GM18868 (cell line): ENCODE measurements at regions not wholly inside any gene's neighbourhood (a gene's known extent, or its start where the extent isn't known, plus 50 kb on each side); places are given as distances from the start of the nearest gene placed in this dataset.
A peak's percentile ranks its signal among the peaks of the same experiment; 100 is the strongest.

ENCODE experiments used
- ATAC-seq: cut with Tn5 transposase; IDR thresholded peaks from one replicate; pipeline ENCODE4 v1.9.1; 2021; ENCODE audit warnings: mild to moderate bottlenecking, moderate library complexity; ENCODE audit not compliant: unreplicated experiment

- no peak for ATAC-seq
These were observed 704.1 kb downstream of the PRELID2 start for GRCh38 chr5:145130996-145131395.

- ATAC-seq, result no peak
These were observed 705.3 kb downstream of the PRELID2 start for GRCh38 chr5:145129797-145130196.

- no peak for ATAC-seq
These were observed 710.3 kb downstream of the PRELID2 start for GRCh38 chr5:145124806-145125205.

GRCh38 chr5:145118611-145119010 is 716.5 kb downstream of the PRELID2 start:
- ATAC-seq, result no peak

- ATAC-seq, result no peak
These were observed 717.0 kb downstream of the PRELID2 start for GRCh38 chr5:145118127-145118526.

GRCh38 chr5:145117285-145117684 is 717.9 kb downstream of the PRELID2 start:
- ATAC-seq, result no peak

GRCh38 chr5:145111420-145111819 is 723.7 kb downstream of the PRELID2 start:
- ATAC-seq, result no peak

GRCh38 chr5:145110834-145111233 is 724.3 kb downstream of the PRELID2 start:
- ATAC-seq, result no peak

GRCh38 chr5:145110181-145110580 is 725.0 kb downstream of the PRELID2 start:
- no peak for ATAC-seq

- ATAC-seq, result no peak
These were observed 729.8 kb downstream of the PRELID2 start for GRCh38 chr5:145105384-145105783.

- no peak for ATAC-seq
These were observed 731.0 kb downstream of the PRELID2 start for GRCh38 chr5:145104106-145104505.

- ATAC-seq, result no peak
These were observed 733.9 kb downstream of the PRELID2 start for GRCh38 chr5:145101246-145101645.

GRCh38 chr5:145090115-145090514 is 745.0 kb downstream of the PRELID2 start:
- ATAC-seq, result no peak

- ATAC-seq, result no peak
These were observed 750.3 kb downstream of the PRELID2 start for GRCh38 chr5:145084834-145085233.

- no peak for ATAC-seq
These were observed 758.1 kb downstream of the PRELID2 start for GRCh38 chr5:145077028-145077427.

GRCh38 chr5:145076040-145076439 is 759.1 kb downstream of the PRELID2 start:
- ATAC-seq, result no peak

GRCh38 chr5:145072889-145073288 is 762.3 kb downstream of the PRELID2 start:
- ATAC-seq, result no peak

- no peak for ATAC-seq
These were observed 766.4 kb downstream of the PRELID2 start for GRCh38 chr5:145068721-145069120.

- no peak for ATAC-seq
These were observed 772.7 kb downstream of the PRELID2 start for GRCh38 chr5:145062280-145063062.

- peak; percentile 100 for ATAC-seq
These were observed 778.3 kb downstream of the PRELID2 start for GRCh38 chr5:145056800-145057199.

GRCh38 chr5:145050181-145050580 is 785.0 kb downstream of the PRELID2 start:
- no peak for ATAC-seq

GRCh38 chr5:145044970-145045369 is 790.2 kb downstream of the PRELID2 start:
- no peak for ATAC-seq

- no peak for ATAC-seq
These were observed 806.5 kb downstream of the PRELID2 start for GRCh38 chr5:145028626-145029025.
